ENCODE measurements at regions not wholly inside any gene's neighbourhood (a gene's known extent, or its start where the extent isn't known, plus 50 kb on each side); places are given as distances from the start of the nearest gene placed in this dataset.

- DNase-seq (ENCODE audit: low spot score in 2 of 2), result no peak
- no peaks in the 10 kb centered on the region for H3K36me3 ChIP-seq
- no peak overlapping the region for H3K27ac ChIP-seq
- peaks cover 40% of the 10 kb centered on the region for H3K27me3 ChIP-seq
- H3K4me3 ChIP-seq, result no peak overlapping the region
- H3K9me3 ChIP-seq, result no peaks in the 10 kb centered on the region
- WGBS, result 92% methylated on average over 8 of the region's 8 CpGs
- TF ChIP-seq CTCF (IDR thresholded peaks at IDR 0.05), result no peak
- TF ChIP-seq EP300 (IDR thresholded peaks at IDR 0.05), result no peak
- no peak for TF ChIP-seq POLR2A (IDR thresholded peaks at IDR 0.05)
- TF ChIP-seq POLR2AphosphoS5 (IDR thresholded peaks at IDR 0.05), result no peak
- H3K4me1 ChIP-seq, result no peaks in the 10 kb centered on the region
Observed at GRCh38 chr1:37398096-37398495, 76.3 kb upstream of the ZC3H12A start.

GRCh38 chr1:37399205-37399604, 75.2 kb upstream of the ZC3H12A start:
- H3K36me3 ChIP-seq, result no peaks in the 10 kb centered on the region
- H3K9me3 ChIP-seq, result no peaks in the 10 kb centered on the region
- no peak overlapping the region for H3K4me3 ChIP-seq
- 78% methylated on average over 3 of the region's 6 CpGs for WGBS
- DNase-seq (ENCODE audit: low spot score in 2 of 2), result no peak
- no peak overlapping the region for H3K27ac ChIP-seq
- TF ChIP-seq POLR2A (IDR thresholded peaks at IDR 0.05) (no peak), POLR2AphosphoS5 (IDR thresholded peaks at IDR 0.05) (no peak), EP300 (IDR thresholded peaks at IDR 0.05) (no peak), CTCF (IDR thresholded peaks at IDR 0.05) (no peak)
- no peaks in the 10 kb centered on the region for H3K4me1 ChIP-seq
- peaks cover 31% of the 10 kb centered on the region for H3K27me3 ChIP-seq

- Histone ChIP-seq H3K36me3 (no peaks in the 10 kb centered on the region), H3K9me3 (no peaks in the 10 kb centered on the region), H3K27ac (no peak overlapping the region), H3K4me3 (no peak overlapping the region), H3K27me3 (peaks cover 24% of the 10 kb centered on the region), H3K4me1 (no peaks in the 10 kb centered on the region)
- no peak for DNase-seq (ENCODE audit: low spot score in 2 of 2)
- whole genome bisulfite sequencing, result 61% methylated on average over 3 of the region's 3 CpGs
- TF ChIP-seq CTCF (IDR thresholded peaks at IDR 0.05) (no peak), POLR2AphosphoS5 (IDR thresholded peaks at IDR 0.05) (no peak), POLR2A (IDR thresholded peaks at IDR 0.05) (no peak), EP300 (IDR thresholded peaks at IDR 0.05) (no peak)
Observed at GRCh38 chr1:37399830-37400464, 74.4 kb upstream of the ZC3H12A start.

GRCh38 chr1:37400466-37401225, 73.7 kb upstream of the ZC3H12A start:
- Histone ChIP-seq H3K27me3 (peaks cover 18% of the 10 kb centered on the region), H3K4me3 (no peak overlapping the region), H3K9me3 (no peaks in the 10 kb centered on the region), H3K36me3 (no peaks in the 10 kb centered on the region), H3K4me1 (no peaks in the 10 kb centered on the region), H3K27ac (no peak overlapping the region)
- no peak for DNase-seq (ENCODE audit: low spot score in 2 of 2)
- WGBS, result 37% methylated on average over 21 of the region's 21 CpGs
- TF ChIP-seq EP300 (IDR thresholded peaks at IDR 0.05) (no peak), CTCF (IDR thresholded peaks at IDR 0.05) (no peak), POLR2A (IDR thresholded peaks at IDR 0.05) (no peak), POLR2AphosphoS5 (IDR thresholded peaks at IDR 0.05) (no peak)

GRCh38 chr1:37403166-37403565, 71.2 kb upstream of the ZC3H12A start:
- Histone ChIP-seq H3K27me3 (peaks cover 8% of the 10 kb centered on the region), H3K27ac (no peak overlapping the region), H3K4me1 (no peaks in the 10 kb centered on the region), H3K36me3 (no peaks in the 10 kb centered on the region), H3K9me3 (no peaks in the 10 kb centered on the region), H3K4me3 (no peak overlapping the region)
- DNase-seq (ENCODE audit: low spot score in 2 of 2), result no peak
- 86% methylated on average over 4 of the region's 4 CpGs for WGBS
- TF ChIP-seq POLR2A (IDR thresholded peaks at IDR 0.05), result no peak
- TF ChIP-seq POLR2AphosphoS5 (IDR thresholded peaks at IDR 0.05), result no peak
- TF ChIP-seq CTCF (IDR thresholded peaks at IDR 0.05), result no peak
- TF ChIP-seq EP300 (IDR thresholded peaks at IDR 0.05), result no peak
